GM19397 (cell line): ENCODE measurements at regions not wholly inside any gene's neighbourhood (a gene's known extent, or its start where the extent isn't known, plus 50 kb on each side); places are given as distances from the start of the nearest gene placed in this dataset.

Source experiments
- ATAC-seq: cut with Tn5 transposase; IDR thresholded peaks from one replicate; pipeline ENCODE4 v1.9.1; 2021; ENCODE audit warnings: mild to moderate bottlenecking, moderate library complexity; ENCODE audit not compliant: unreplicated experiment

DNA sequence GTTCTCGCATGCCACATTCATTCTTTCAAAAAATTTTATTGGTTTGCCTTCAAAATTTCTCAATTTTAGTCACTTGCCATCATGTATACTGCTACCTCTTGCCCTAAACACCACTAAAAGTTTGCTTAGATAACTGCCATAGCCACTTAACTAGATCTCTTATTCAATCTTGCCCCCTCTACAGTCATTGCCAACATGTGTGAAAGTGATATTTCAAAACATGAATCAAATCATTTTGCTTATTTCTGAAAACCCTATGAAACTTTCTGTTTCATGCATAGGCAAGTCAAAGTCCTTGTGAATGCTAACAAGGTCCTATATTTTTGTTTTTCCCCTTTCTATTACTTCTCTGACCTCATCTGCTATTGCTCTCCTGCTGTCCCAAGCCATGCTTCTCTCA, 397.1 kb downstream of the KCNJ3 start:
- ATAC-seq: no peak

GRCh38 chr2:155080373-155080772, 381.9 kb downstream of the KCNJ3 start:
- ATAC-seq: no peak

- no peak for ATAC-seq
These were observed 372.0 kb downstream of the KCNJ3 start for GRCh38 chr2:155070489-155070888.

GRCh38 chr2:155062922-155063258, 364.4 kb downstream of the KCNJ3 start:
- no peak for ATAC-seq

DNA sequence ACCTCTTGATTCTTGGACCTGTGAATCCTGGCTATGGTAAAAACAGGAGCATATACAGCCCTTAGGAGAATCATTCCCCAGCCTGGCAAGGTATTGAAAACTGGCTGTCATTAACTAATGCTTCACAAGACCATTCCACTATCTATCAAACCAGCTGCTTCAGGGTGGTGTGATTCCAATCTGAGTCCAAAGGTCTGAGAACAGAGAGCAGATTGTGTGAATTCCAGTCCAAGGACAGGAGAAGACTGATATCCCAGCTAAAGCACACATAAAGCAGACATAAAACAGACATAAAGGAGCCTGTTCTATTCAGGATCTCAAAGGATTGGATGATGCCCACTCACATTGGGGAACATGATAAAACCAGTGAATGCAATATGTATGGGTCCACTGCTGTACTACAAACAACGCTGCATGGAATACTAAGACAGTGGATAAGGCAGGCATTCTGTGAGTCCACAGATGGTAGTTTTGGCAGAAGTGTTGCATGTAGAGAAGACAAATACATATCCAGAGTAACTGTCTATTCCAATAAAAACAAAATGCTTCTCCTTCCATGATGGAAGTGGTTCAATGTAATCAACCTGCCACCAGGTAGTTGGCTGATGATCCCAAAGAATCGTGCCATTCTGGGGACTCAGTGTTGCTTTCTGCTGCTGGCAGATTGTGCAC, 363.9 kb downstream of the KCNJ3 start:
- no peak for ATAC-seq

DNA sequence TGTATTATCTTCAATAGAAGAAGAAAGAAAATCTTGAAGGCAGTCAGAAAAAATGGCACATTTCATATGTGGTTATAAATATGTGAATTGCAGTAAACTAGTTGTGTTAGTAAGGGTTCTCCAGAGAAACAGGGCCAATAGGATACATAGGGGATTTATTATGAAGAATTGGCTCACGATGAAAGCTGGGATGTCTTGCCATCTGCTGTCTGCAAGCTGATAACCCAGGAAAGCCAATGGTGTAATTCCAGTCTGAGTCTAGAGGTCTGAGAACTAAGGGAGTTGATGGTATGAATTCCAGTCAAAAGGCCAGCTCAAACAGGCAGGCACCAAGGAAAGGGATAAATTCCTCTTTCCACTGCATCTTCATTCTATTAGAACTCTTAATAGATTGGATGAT, 362.4 kb downstream of the KCNJ3 start:
- ATAC-seq: no peak

GRCh38 chr2:155054712-155055111, 356.2 kb downstream of the KCNJ3 start:
- ATAC-seq: no peak

DNA sequence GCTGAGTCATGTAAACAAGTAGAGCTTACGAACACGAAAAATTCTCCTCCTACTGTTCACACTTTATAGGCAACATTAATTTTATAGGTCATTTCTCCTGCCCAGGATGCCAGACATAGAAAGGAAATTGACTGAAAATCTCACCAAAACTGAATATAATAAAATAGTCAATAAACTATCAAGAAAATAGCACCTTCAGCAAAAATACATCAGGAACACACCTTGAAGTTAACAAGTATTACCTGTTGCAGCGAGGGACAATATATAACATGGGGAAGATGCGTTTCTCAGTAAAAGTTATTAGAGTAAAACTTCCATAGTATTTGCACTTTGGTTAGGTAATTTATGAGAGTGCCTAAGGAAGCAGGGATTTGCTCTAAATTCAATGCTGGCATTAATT, 344.6 kb downstream of the KCNJ3 start:
- ATAC-seq: no peak

DNA sequence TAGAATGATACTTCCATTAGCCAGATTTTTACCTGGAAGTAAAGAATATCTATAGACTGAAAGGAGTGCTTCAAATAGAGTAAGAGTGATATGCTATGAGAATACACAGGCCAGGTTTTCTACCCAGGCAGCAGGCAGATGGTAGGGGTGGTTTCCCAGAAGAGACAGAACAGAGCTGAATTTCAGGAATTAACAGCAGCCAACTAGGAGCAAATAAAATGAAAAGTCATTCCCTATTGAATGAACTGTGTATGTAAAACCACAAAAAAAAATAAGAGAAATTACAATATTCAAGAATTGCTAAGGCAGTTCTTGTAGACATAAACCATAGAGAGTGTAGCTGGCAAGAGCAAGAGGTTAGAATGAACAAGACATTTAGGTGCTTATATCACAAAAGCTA, 336.8 kb downstream of the KCNJ3 start:
- ATAC-seq: no peak

GRCh38 chr2:155033652-155034051, 335.2 kb downstream of the KCNJ3 start:
- ATAC-seq: no peak

- ATAC-seq: no peak
These were observed 331.8 kb downstream of the KCNJ3 start for GRCh38 chr2:155030296-155030695.

- no peak for ATAC-seq
These were observed 328.2 kb downstream of the KCNJ3 start for GRCh38 chr2:155026651-155027174.

DNA sequence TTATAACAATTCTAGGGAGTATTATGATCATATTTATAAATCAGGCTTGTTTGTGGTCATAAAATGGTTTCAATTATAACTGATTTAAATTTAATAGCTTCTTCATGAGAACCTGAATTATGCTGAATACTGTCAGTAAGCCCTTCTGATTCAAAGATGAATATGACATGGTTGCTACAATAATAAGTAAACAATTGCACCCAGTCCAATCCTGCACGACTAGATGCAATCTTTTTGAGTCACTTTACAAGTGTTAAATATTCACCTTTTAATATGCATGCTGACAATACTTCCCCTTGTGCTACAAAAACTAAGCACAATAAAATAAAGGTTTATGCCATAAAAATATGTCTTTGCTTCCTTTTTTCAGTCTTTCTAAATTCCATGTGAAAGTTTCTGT, 325.2 kb downstream of the KCNJ3 start:
- ATAC-seq: no peak

DNA sequence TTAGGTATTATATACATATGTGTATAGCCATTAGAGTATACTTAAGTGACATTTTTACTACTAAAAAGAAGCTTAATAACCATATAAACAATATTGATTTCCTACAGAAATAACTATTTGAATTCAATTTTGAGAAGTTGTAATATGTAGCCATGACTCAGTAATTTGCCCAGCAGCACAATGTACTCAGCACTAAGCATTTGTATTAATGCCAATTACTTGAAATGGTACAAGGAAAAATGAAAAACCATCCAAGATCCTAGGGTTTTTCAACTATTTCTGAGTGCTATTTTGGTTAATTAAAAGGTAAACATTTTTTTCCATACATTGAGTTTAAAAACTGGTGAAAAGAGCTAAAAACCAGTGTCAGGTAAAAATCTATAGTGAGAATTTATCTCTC, 324.0 kb downstream of the KCNJ3 start:
- ATAC-seq: no peak

GRCh38 chr2:155021618-155022017, 323.1 kb downstream of the KCNJ3 start:
- ATAC-seq: no peak

DNA sequence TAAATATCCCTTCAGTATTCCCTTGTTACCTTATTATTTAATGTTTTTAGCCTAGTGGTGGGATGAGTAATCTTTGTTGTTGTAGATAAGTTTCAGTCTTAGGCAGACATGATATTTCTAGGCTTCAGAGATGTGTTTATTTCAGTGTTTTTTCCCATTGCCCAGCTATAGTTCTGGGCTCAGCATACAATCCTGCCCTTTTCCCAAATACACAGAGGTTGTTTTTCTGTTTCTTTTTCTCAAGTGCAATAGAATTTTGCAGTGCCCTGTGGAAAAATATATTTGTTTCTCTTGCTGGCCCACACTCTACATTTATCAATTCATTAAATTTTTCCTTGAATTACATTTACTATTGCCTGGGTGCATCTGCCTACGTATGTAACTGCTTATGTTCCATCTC, 321.8 kb downstream of the KCNJ3 start:
- no peak for ATAC-seq

DNA sequence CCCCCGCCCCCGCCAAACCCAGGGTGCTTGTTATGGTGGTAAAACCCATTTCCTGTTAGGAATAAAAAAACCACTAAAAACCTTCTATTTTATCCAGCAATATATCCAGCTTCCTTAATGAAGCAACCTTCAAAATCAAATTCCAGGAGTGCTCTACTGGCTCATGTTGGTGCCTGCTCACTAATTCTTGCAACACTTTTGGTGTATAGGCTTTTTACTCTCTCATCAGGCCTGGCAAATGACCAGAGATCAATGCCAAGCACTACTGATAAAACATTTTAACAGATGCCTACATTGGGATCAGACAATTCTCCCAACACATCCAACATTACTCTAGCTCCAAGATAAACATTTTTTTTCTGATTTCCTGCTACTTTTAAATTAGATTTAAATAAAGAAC, 312.4 kb downstream of the KCNJ3 start:
- no peak for ATAC-seq

GRCh38 chr2:154995361-154995760, 296.9 kb downstream of the KCNJ3 start:
- no peak for ATAC-seq

DNA sequence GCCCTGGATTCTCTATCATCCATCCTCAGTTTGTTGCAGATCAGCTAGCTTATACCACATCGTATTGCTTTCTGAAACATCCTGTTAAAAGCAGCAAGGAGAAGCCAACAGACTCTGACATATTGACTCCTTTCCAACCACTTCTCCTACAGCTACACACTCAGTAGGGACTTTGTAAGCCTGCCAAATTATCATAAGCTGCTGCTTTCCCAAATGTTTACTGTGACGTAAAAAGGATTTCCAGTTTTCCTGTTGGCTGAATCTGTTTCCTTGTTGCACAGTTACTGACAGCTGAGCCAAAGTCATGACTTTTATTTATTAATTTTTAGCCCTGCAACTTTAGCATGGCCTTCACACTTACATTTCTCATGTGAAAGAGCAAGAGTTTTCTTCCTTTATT, 294.3 kb downstream of the KCNJ3 start:
- ATAC-seq: no peak

DNA sequence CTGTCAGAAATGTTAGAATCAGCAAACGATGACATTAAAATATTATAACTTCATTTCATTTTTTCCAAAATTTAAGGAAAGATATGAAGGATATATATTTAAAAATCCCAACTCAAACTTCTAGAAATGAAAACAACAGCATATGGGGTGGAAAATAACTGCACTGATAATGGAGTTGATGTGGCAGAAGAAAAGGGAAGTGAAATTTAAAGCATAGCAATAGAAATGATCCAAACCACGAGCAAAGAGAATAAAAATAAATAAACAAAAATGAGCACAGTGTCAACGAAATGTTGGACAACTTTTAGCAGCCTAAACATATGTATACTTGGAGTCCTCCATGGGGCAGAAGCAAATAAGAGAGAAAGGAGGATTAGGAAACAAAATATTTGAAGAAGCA, 280.2 kb downstream of the KCNJ3 start:
- ATAC-seq: no peak

DNA sequence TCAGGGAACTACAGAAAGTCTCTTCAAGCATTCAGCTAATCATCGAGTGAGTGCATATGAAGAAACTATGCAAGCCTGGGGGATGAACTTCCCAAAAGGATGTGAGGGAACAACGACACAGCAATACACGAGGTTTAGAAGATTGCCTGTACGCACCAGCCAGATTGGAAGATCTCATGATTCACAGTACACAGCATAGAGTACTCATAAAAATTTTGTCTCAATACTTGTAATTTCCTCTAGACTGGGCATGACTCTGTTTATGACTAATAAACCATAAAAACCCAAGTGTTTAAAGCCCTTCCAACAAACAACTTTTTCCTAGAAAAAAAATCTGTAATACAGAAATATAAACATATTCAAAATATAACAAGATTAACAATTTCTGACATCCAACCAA, 279.7 kb downstream of the KCNJ3 start:
- no peak for ATAC-seq

DNA sequence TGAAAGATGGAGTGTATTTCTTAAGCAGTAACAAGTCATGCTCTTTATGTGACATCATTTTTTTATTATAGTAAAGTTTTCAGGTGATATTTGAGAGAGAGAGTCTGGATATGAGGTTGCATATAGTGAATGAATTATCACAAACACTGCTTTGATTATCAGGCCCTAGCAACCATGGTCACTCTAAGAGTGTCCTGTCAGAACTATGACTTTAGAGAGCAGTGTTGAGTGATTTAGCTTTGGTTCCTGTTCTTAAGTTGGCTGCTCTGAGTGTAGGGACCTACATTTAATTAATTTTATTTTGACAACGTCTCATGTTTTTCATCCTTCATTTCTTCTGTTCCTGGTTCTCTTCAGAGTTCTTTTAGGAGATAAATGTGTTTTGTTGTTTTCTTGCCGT, 275.5 kb downstream of the KCNJ3 start:
- no peak for ATAC-seq

GRCh38 chr2:154963511-154963910, 265.0 kb downstream of the KCNJ3 start:
- no peak for ATAC-seq
